ENCODE measurements at regions not wholly inside any gene's neighbourhood (a gene's known extent, or its start where the extent isn't known, plus 50 kb on each side); places are given as distances from the start of the nearest gene placed in this dataset.

GRCh38 chr3:171967932-171968678, 71.3 kb upstream of the FNDC3B start:
- Histone ChIP-seq H3K27ac (peak overlapping the region; percentile 67), H3K27me3 (no peaks in the 10 kb centered on the region), H4K20me1 (ENCODE audit: insufficient read depth, poor library complexity, severe bottlenecking) (no peaks in the 10 kb centered on the region), H2AFZ (no peak overlapping the region), H3K36me3 (replicated peaks; ENCODE audit: insufficient read depth, low read depth) (no peaks in the 10 kb centered on the region), H3K4me2 (no peak overlapping the region), H3K79me2 (no peaks in the 10 kb centered on the region), H3K9me3 (ENCODE audit: low read depth) (no peaks in the 10 kb centered on the region), H3K4me3 (no peak overlapping the region), H3K4me1 (ENCODE audit: insufficient read depth) (peaks cover 10% of the 10 kb centered on the region), H3K9me2 (replicated peaks; ENCODE audit: insufficient read depth) (no peaks in the 10 kb centered on the region)
- TF ChIP-seq EZH2 (IDR thresholded peaks at IDR 0.05; ENCODE audit: borderline replicate concordance) = no peak
- no peak for TF ChIP-seq CTCF (IDR thresholded peaks at IDR 0.05; ENCODE audit: poor library complexity)
- TF ChIP-seq EZH2phosphoT487 (IDR thresholded peaks at IDR 0.05; ENCODE audit: low read depth, severe bottlenecking, unreplicated experiment) = no peak
- WGBS (ENCODE audit: low lambda C conversion rate, missing lambda C conversion rate) = 86% methylated on average over 9 of the region's 9 CpGs
- DNase-seq (ENCODE audit: low spot score) = no peak

- no peak for DNase-seq (ENCODE audit: low spot score)
- no peaks in the 10 kb centered on the region for H3K9me3 ChIP-seq (ENCODE audit: low read depth)
- 50% methylated on average over 1 of the region's 1 CpG for WGBS (ENCODE audit: low lambda C conversion rate, missing lambda C conversion rate)
- no peaks in the 10 kb centered on the region for H3K36me3 ChIP-seq (replicated peaks; ENCODE audit: insufficient read depth, low read depth)
- peak overlapping the region; percentile 60 for H3K27ac ChIP-seq
- no peaks in the 10 kb centered on the region for H3K9me2 ChIP-seq (replicated peaks; ENCODE audit: insufficient read depth)
- H3K4me2 ChIP-seq = no peak overlapping the region
- peaks cover 10% of the 10 kb centered on the region for H3K4me1 ChIP-seq (ENCODE audit: insufficient read depth)
- no peak overlapping the region for H3K4me3 ChIP-seq
- no peak overlapping the region for H2AFZ ChIP-seq
- no peaks in the 10 kb centered on the region for H3K27me3 ChIP-seq
- H3K79me2 ChIP-seq = no peaks in the 10 kb centered on the region
- TF ChIP-seq EZH2 (IDR thresholded peaks at IDR 0.05; ENCODE audit: borderline replicate concordance) = no peak
- no peak for TF ChIP-seq EZH2phosphoT487 (IDR thresholded peaks at IDR 0.05; ENCODE audit: low read depth, severe bottlenecking, unreplicated experiment)
- TF ChIP-seq CTCF (IDR thresholded peaks at IDR 0.05; ENCODE audit: poor library complexity) = no peak
- no peaks in the 10 kb centered on the region for H4K20me1 ChIP-seq (ENCODE audit: insufficient read depth, poor library complexity, severe bottlenecking)
Measured at GRCh38 chr3:171970301-171970788, 69.0 kb upstream of the FNDC3B start.

GRCh38 chr3:171971919-171972514, 67.4 kb upstream of the FNDC3B start:
- no peak for TF ChIP-seq EZH2phosphoT487 (IDR thresholded peaks at IDR 0.05; ENCODE audit: low read depth, severe bottlenecking, unreplicated experiment)
- no peak for TF ChIP-seq CTCF (IDR thresholded peaks at IDR 0.05; ENCODE audit: poor library complexity)
- TF ChIP-seq EZH2 (IDR thresholded peaks at IDR 0.05; ENCODE audit: borderline replicate concordance) = no peak
- Histone ChIP-seq H3K9me3 (ENCODE audit: low read depth) (no peaks in the 10 kb centered on the region), H3K4me1 (ENCODE audit: insufficient read depth) (peaks cover 1% of the 10 kb centered on the region), H3K27ac (no peak overlapping the region), H3K9me2 (replicated peaks; ENCODE audit: insufficient read depth) (no peaks in the 10 kb centered on the region), H3K36me3 (replicated peaks; ENCODE audit: insufficient read depth, low read depth) (no peaks in the 10 kb centered on the region), H3K79me2 (no peaks in the 10 kb centered on the region), H3K4me3 (no peak overlapping the region), H3K27me3 (no peaks in the 10 kb centered on the region), H4K20me1 (ENCODE audit: insufficient read depth, poor library complexity, severe bottlenecking) (no peaks in the 10 kb centered on the region), H3K4me2 (no peak overlapping the region), H2AFZ (no peak overlapping the region)
- DNase-seq (ENCODE audit: low spot score) = no peak
- 86% methylated on average over 1 of the region's 1 CpG for WGBS (ENCODE audit: low lambda C conversion rate, missing lambda C conversion rate)
